SK-N-SH (cell line): ENCODE measurements at regions not wholly inside any gene's neighbourhood (a gene's known extent, or its start where the extent isn't known, plus 50 kb on each side); places are given as distances from the start of the nearest gene placed in this dataset.

Source experiments
- CTCF ChIP-seq: fragments of 200-600 bp; sonication (generic); IDR thresholded peaks from 2 replicates; pipeline ENCODE4 v1.6.1; 2017; ENCODE audit warnings: antibody characterized with exemption, mild to moderate bottlenecking, moderate library complexity
- GATA2 ChIP-seq: sonication (generic); formaldehyde crosslinking; IDR thresholded peaks from 2 replicates; pipeline ENCODE4 v1.5.0; 2020; ENCODE audit warnings: mild to moderate bottlenecking, missing genetic modification reagents
- RCOR1 ChIP-seq: fragments of 150-350 bp; IDR thresholded peaks from 2 replicates; pipeline ENCODE4 v1.6.1; 2017; ENCODE audit warnings: antibody characterized with exemption, low read length
- SIN3A ChIP-seq: IDR thresholded peaks from 2 replicates; pipeline ENCODE4 v1.6.1; 2012; ENCODE audit warnings: low read depth, mild to moderate bottlenecking, low read length, moderate library complexity, borderline replicate concordance
- YY1 ChIP-seq: IDR thresholded peaks from 2 replicates; pipeline ENCODE4 v1.4.0; 2012; ENCODE audit warnings: low read depth, mild to moderate bottlenecking

GRCh38 chr18:41343808-41344207 is 611.2 kb upstream of the PIK3C3 start:
- TF ChIP-seq CTCF (no peak), RCOR1 (no peak), GATA2 (CRISPR knock-in tag) (no peak), YY1 (no peak), SIN3A (no peak)
